Endodermal cell (in vitro differentiated cells): ENCODE measurements at regions not wholly inside any gene's neighbourhood (a gene's known extent, or its start where the extent isn't known, plus 50 kb on each side); places are given as distances from the start of the nearest gene placed in this dataset.

Experiments
- DNase-seq: peaks from one replicate; pipeline ENCODE4 v3.0.0-alpha.2; 2017
- H3K27ac ChIP-seq: 2 replicates; pipeline ENCODE4 v1.5.1; 2013; ENCODE audit warnings: mild to moderate bottlenecking, low read depth, low read length, moderate library complexity
- H3K27me3 ChIP-seq: 2 replicates; pipeline ENCODE4 v1.6.1; 2013; ENCODE audit warnings: mild to moderate bottlenecking, low read length, moderate library complexity; ENCODE audit not compliant: insufficient read depth, control insufficient read depth, poor library complexity, severe bottlenecking
- H3K36me3 ChIP-seq: 2 replicates; pipeline ENCODE4 v1.7.0; 2013; ENCODE audit warnings: mild to moderate bottlenecking, low read length, moderate library complexity; ENCODE audit not compliant: control insufficient read depth, insufficient read depth
- H3K4me1 ChIP-seq: one replicate; pipeline ENCODE4 v1.7.0; 2013; ENCODE audit warnings: low read length; ENCODE audit not compliant: control insufficient read depth, insufficient read depth
- H3K4me3 ChIP-seq: 2 replicates; pipeline ENCODE4 v1.5.1; 2013; ENCODE audit warnings: mild to moderate bottlenecking, low read length, moderate library complexity
- H3K9ac ChIP-seq: 2 replicates; pipeline ENCODE4 v1.6.1; 2013; ENCODE audit warnings: mild to moderate bottlenecking, low read length, moderate library complexity; ENCODE audit not compliant: poor library complexity, severe bottlenecking; ENCODE audit errors: extremely low read depth
- H3K9me3 ChIP-seq: 2 replicates; pipeline ENCODE4 v1.6.1; 2013; ENCODE audit warnings: mild to moderate bottlenecking, low read length, moderate library complexity; ENCODE audit not compliant: control insufficient read depth
- H3K27ac Mint-ChIP-seq: 2 replicates; pipeline ENCODE4 v1.8.0; 2020; ENCODE audit warnings: mixed read lengths
- H3K27me3 Mint-ChIP-seq: 2 replicates; pipeline ENCODE4 v1.8.0; 2021; ENCODE audit warnings: mild to moderate bottlenecking, mixed read lengths; ENCODE audit not compliant: insufficient read depth
- H3K36me3 Mint-ChIP-seq: 2 replicates; pipeline ENCODE4 v1.8.0; 2020; ENCODE audit warnings: low read depth, mixed read lengths
- H3K4me1 Mint-ChIP-seq: 2 replicates; pipeline ENCODE4 v1.8.0; 2020; ENCODE audit warnings: mixed read lengths
- H3K4me3 Mint-ChIP-seq: 2 replicates; pipeline ENCODE4 v1.8.0; 2020; ENCODE audit warnings: mild to moderate bottlenecking, moderate library complexity, mixed read lengths
- H3K9me3 Mint-ChIP-seq: 2 replicates; pipeline ENCODE4 v1.8.0; 2020; ENCODE audit warnings: mild to moderate bottlenecking, mixed read lengths
- CTCF ChIP-seq: fragments of 200-600 bp; sonication (generic); conservative IDR thresholded peaks from 2 replicates; pipeline ENCODE4 v1.5.0; 2021; ENCODE audit warnings: antibody characterized with exemption, mild to moderate bottlenecking
- WGBS, 2 experiments: methylation state at CpG; one replicate each; pipeline versions ENCODE4 v1.1.5 to v1.1.7; 2013; ENCODE audit warnings: missing lambda C conversion rate in 2 of 2, mixed read lengths in 1 of 2; ENCODE audit not compliant: insufficient coverage in 1 of 2, insufficient read length in 1 of 2; 5-methylcytosine and 5-hydroxymethylcytosine counted together

- Histone ChIP-seq H3K27me3 (no peaks in the 10 kb centered on the region), H3K9me3 (peaks cover 4% of the 10 kb centered on the region), H3K36me3 (no peaks in the 10 kb centered on the region), H3K27ac (no peak overlapping the region), H3K9ac (no peak overlapping the region), H3K4me1 (no peaks in the 10 kb centered on the region), H3K4me3 (no peak overlapping the region)
- no peak for TF ChIP-seq CTCF
- H3K4me1 Mint-ChIP-seq: no peaks in the 10 kb centered on the region
- H3K9me3 Mint-ChIP-seq: peaks cover 8% of the 10 kb centered on the region
- H3K4me3 Mint-ChIP-seq: no peak overlapping the region
- no peak overlapping the region for H3K27ac Mint-ChIP-seq
- H3K27me3 Mint-ChIP-seq: no peaks in the 10 kb centered on the region
- no peaks in the 10 kb centered on the region for H3K36me3 Mint-ChIP-seq
- WGBS, 2 experiments: 66 to 77% methylated on average over 2 of the region's 2 CpGs
- no peak for DNase-seq
Measured at GRCh38 chr4:144820728-144821085, 174.8 kb downstream of the HHIP start.

- Histone ChIP-seq H3K4me3 (no peak overlapping the region), H3K4me1 (no peaks in the 10 kb centered on the region), H3K9me3 (no peaks in the 10 kb centered on the region), H3K9ac (no peak overlapping the region), H3K27ac (no peak overlapping the region), H3K36me3 (no peaks in the 10 kb centered on the region), H3K27me3 (no peaks in the 10 kb centered on the region)
- H3K27me3 Mint-ChIP-seq: no peaks in the 10 kb centered on the region
- 90 to 100% methylated on average over 1 to 2 of the region's 2 CpGs for WGBS, 2 experiments
- no peak for TF ChIP-seq CTCF
- H3K9me3 Mint-ChIP-seq: no peaks in the 10 kb centered on the region
- no peak overlapping the region for H3K4me3 Mint-ChIP-seq
- DNase-seq: no peak
- no peaks in the 10 kb centered on the region for H3K4me1 Mint-ChIP-seq
- H3K36me3 Mint-ChIP-seq: no peaks in the 10 kb centered on the region
- H3K27ac Mint-ChIP-seq: no peak overlapping the region
Measured at GRCh38 chr4:144831971-144832370, 186.0 kb downstream of the HHIP start.

DNA sequence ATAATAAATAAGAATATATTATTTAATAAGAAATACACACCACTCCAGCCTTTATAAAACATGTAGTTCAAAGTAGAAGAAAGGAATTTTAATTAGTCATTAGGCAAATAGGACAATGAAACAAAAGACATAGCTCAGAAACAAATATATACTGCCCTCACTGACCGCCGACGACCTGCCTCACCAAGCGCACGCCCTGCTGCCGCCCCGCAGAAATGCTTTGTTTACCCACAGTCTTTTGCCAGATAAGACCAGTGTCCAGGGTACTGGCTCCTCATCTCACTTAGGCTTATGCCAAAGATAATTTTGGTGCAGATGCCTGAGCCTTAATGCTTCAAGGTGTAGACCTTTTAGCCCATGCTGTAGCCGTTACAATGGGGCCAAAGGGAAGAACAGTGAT is 199.5 kb downstream of the HHIP start:
- WGBS, 2 experiments: 95 to 98% methylated on average over 8 of the region's 8 CpGs
- Histone ChIP-seq H3K27me3 (no peaks in the 10 kb centered on the region), H3K9me3 (no peaks in the 10 kb centered on the region), H3K27ac (no peak overlapping the region), H3K4me3 (no peak overlapping the region), H3K9ac (no peak overlapping the region), H3K4me1 (no peaks in the 10 kb centered on the region), H3K36me3 (no peaks in the 10 kb centered on the region)
- Mint-ChIP-seq H3K36me3 (no peaks in the 10 kb centered on the region), H3K27ac (no peak overlapping the region), H3K4me3 (no peak overlapping the region), H3K9me3 (peaks cover 17% of the 10 kb centered on the region), H3K4me1 (no peaks in the 10 kb centered on the region), H3K27me3 (no peaks in the 10 kb centered on the region)
- no peak for DNase-seq
- TF ChIP-seq CTCF: no peak
